ENCODE measurements at regions not wholly inside any gene's neighbourhood (a gene's known extent, or its start where the extent isn't known, plus 50 kb on each side); places are given as distances from the start of the nearest gene placed in this dataset.

GRCh38 chr10:75329190-75329745 is 72.3 kb downstream of the ZNF503 start:
- Histone ChIP-seq H3K36me3 (no peaks in the 10 kb centered on the region), H3K4me1 (ENCODE audit: insufficient read depth) (no peaks in the 10 kb centered on the region), H3K4me3 (no peak overlapping the region), H3K9me3 (no peaks in the 10 kb centered on the region), H3K27ac (no peak overlapping the region), H3K27me3 (no peaks in the 10 kb centered on the region)
- intact Hi-C loops (cut with DNase I) = no loop called here
- no peak for DNase-seq
- WGBS, 3 donors = 33 to 49% (median 48%) methylated on average over 2 of the region's 2 CpGs
- TF ChIP-seq EP300 (IDR thresholded peaks at IDR 0.05) (no peak), CTCF (IDR thresholded peaks at IDR 0.05) (no peak), POLR2A (IDR thresholded peaks at IDR 0.05) (no peak)

- no peak overlapping the region for H3K27ac ChIP-seq
- no peaks in the 10 kb centered on the region for H3K27me3 ChIP-seq
- no peaks in the 10 kb centered on the region for H3K9me3 ChIP-seq
- no peak overlapping the region for H3K4me3 ChIP-seq
- intact Hi-C loops (cut with DNase I) = no loop called here
- H3K36me3 ChIP-seq = no peaks in the 10 kb centered on the region
- H3K4me1 ChIP-seq (ENCODE audit: insufficient read depth) = no peaks in the 10 kb centered on the region
- TF ChIP-seq POLR2A (IDR thresholded peaks at IDR 0.05) (no peak), CTCF (IDR thresholded peaks at IDR 0.05) (no peak), EP300 (IDR thresholded peaks at IDR 0.05) (no peak)
- DNase-seq = no peak
Observed at GRCh38 chr10:75326306-75326705, 75.3 kb downstream of the ZNF503 start.

- no peaks in the 10 kb centered on the region for H3K4me1 ChIP-seq (ENCODE audit: insufficient read depth)
- no peaks in the 10 kb centered on the region for H3K27me3 ChIP-seq
- no peaks in the 10 kb centered on the region for H3K9me3 ChIP-seq
- TF ChIP-seq EP300 (IDR thresholded peaks at IDR 0.05) (no peak), CTCF (IDR thresholded peaks at IDR 0.05) (no peak), POLR2A (IDR thresholded peaks at IDR 0.05) (no peak)
- H3K36me3 ChIP-seq = no peaks in the 10 kb centered on the region
- H3K27ac ChIP-seq = no peak overlapping the region
- no peak overlapping the region for H3K4me3 ChIP-seq
- intact Hi-C loops (cut with DNase I) = no loop called here
- no peak for DNase-seq
Observed at GRCh38 chr10:75319274-75319673, 82.3 kb downstream of the ZNF503 start.

GRCh38 chr10:75314570-75314969 is 78.8 kb upstream of the COMTD1 start:
- no peaks in the 10 kb centered on the region for H3K36me3 ChIP-seq
- TF ChIP-seq EP300 (IDR thresholded peaks at IDR 0.05) (no peak), CTCF (IDR thresholded peaks at IDR 0.05) (no peak), POLR2A (IDR thresholded peaks at IDR 0.05) (no peak)
- DNase-seq = no peak
- H3K9me3 ChIP-seq = no peaks in the 10 kb centered on the region
- H3K27ac ChIP-seq = no peak overlapping the region
- no peaks in the 10 kb centered on the region for H3K4me1 ChIP-seq (ENCODE audit: insufficient read depth)
- WGBS, 3 donors = 91 to 96% (median 93%) methylated on average over 1 of the region's 1 CpG
- H3K27me3 ChIP-seq = no peaks in the 10 kb centered on the region
- intact Hi-C loops (cut with DNase I) = no loop called here
- no peak overlapping the region for H3K4me3 ChIP-seq

- TF ChIP-seq POLR2A (IDR thresholded peaks at IDR 0.05) = no peak
- TF ChIP-seq EP300 (IDR thresholded peaks at IDR 0.05) = no peak
- TF ChIP-seq CTCF (IDR thresholded peaks at IDR 0.05) = no peak
- Histone ChIP-seq H3K27me3 (no peaks in the 10 kb centered on the region), H3K4me3 (no peak overlapping the region), H3K36me3 (no peaks in the 10 kb centered on the region), H3K27ac (no peak overlapping the region), H3K9me3 (no peaks in the 10 kb centered on the region), H3K4me1 (ENCODE audit: insufficient read depth) (no peaks in the 10 kb centered on the region)
- no peak for DNase-seq
- intact Hi-C loops (cut with DNase I) = no loop called here
Observed at GRCh38 chr10:75312440-75312839, 76.7 kb upstream of the COMTD1 start.
